Mesothelial cell of epicardium (in vitro differentiated cells): ENCODE measurements at regions not wholly inside any gene's neighbourhood (a gene's known extent, or its start where the extent isn't known, plus 50 kb on each side); places are given as distances from the start of the nearest gene placed in this dataset.
"Not testable (repeated sequence)": the region's sequence is repeated elsewhere in the genome, so short reads cannot be mapped to it uniquely, and the experiment has no call there.

Source experiments
- DNase-seq, 2 experiments: peaks; one replicate each; pipeline ENCODE4 v3.0.0; 2021; ENCODE audit warnings: low spot score in 2 of 2; ENCODE audit not compliant: unreplicated experiment in 2 of 2
- H3K27ac Mint-ChIP-seq: 2 replicates; pipeline ENCODE4 v1.8.0; 2021; ENCODE audit warnings: mixed read lengths
- H3K27me3 Mint-ChIP-seq: 2 replicates; pipeline ENCODE4 v1.8.0; 2021; ENCODE audit warnings: low read depth, mixed read lengths
- H3K36me3 Mint-ChIP-seq: 2 replicates; pipeline ENCODE4 v1.8.0; 2021; ENCODE audit warnings: mixed read lengths
- H3K4me1 Mint-ChIP-seq: 2 replicates; pipeline ENCODE4 v1.8.0; 2021; ENCODE audit warnings: mixed read lengths
- H3K4me3 Mint-ChIP-seq: 2 replicates; pipeline ENCODE4 v1.8.0; 2021; ENCODE audit warnings: mild to moderate bottlenecking, moderate library complexity, mixed read lengths
- H3K9me3 Mint-ChIP-seq: 2 replicates; pipeline ENCODE4 v1.8.0; 2021; ENCODE audit warnings: mixed read lengths
- CTCF ChIP-seq: fragments of 200-600 bp; sonication (generic); IDR thresholded peaks from one replicate; pipeline ENCODE4 v1.5.0; 2021; ENCODE audit warnings: antibody characterized with exemption; ENCODE audit not compliant: unreplicated experiment

GRCh38 chr9:108040783-108041182 lies 551.2 kb upstream of the KLF4 start:
- no peak for TF ChIP-seq CTCF
- no peak for DNase-seq
- Mint-ChIP-seq H3K27me3 (peaks cover 23% of the 10 kb centered on the region), H3K9me3 (peaks cover 18% of the 10 kb centered on the region), H3K4me3 (no peak overlapping the region), H3K4me1 (peaks cover 4% of the 10 kb centered on the region), H3K36me3 (peaks cover 4% of the 10 kb centered on the region), H3K27ac (no peak overlapping the region)

- DNase-seq: no peak
- peaks cover 12% of the 10 kb centered on the region for H3K4me1 Mint-ChIP-seq
- H3K9me3 Mint-ChIP-seq: peaks cover 17% of the 10 kb centered on the region
- no peak for TF ChIP-seq CTCF
- H3K27ac Mint-ChIP-seq: no peak overlapping the region
- no peak overlapping the region for H3K4me3 Mint-ChIP-seq
- H3K36me3 Mint-ChIP-seq: peaks cover 4% of the 10 kb centered on the region
- H3K27me3 Mint-ChIP-seq: peaks cover 23% of the 10 kb centered on the region
Observed at GRCh38 chr9:108039493-108039892, 549.9 kb upstream of the KLF4 start.

- Mint-ChIP-seq H3K4me1 (peaks cover 16% of the 10 kb centered on the region), H3K36me3 (peaks cover 4% of the 10 kb centered on the region), H3K4me3 (no peak overlapping the region), H3K27me3 (peaks cover 23% of the 10 kb centered on the region), H3K27ac (no peak overlapping the region), H3K9me3 (peaks cover 12% of the 10 kb centered on the region)
- no peak for DNase-seq
- no peak for TF ChIP-seq CTCF
Observed at GRCh38 chr9:108039012-108039411, 549.4 kb upstream of the KLF4 start.

- Mint-ChIP-seq H3K4me3 (no peak overlapping the region), H3K27ac (no peak overlapping the region), H3K9me3 (peaks cover 13% of the 10 kb centered on the region), H3K27me3 (peaks cover 24% of the 10 kb centered on the region), H3K4me1 (peaks cover 16% of the 10 kb centered on the region), H3K36me3 (peaks cover 5% of the 10 kb centered on the region)
- no peak for DNase-seq
- no peak for TF ChIP-seq CTCF
Observed at GRCh38 chr9:108035487-108035886, 545.9 kb upstream of the KLF4 start.

GRCh38 chr9:108033976-108034964 lies 544.7 kb upstream of the KLF4 start:
- DNase-seq: peak in 1 of 2 experiments; percentile 51
- Mint-ChIP-seq H3K36me3 (peaks cover 5% of the 10 kb centered on the region), H3K27ac (peak overlapping the region; percentile 19), H3K9me3 (peaks cover 13% of the 10 kb centered on the region), H3K4me1 (peaks cover 16% of the 10 kb centered on the region), H3K4me3 (no peak overlapping the region), H3K27me3 (peaks cover 24% of the 10 kb centered on the region)
- no peak for TF ChIP-seq CTCF

- H3K27ac Mint-ChIP-seq, DNase-seq, H3K4me3 Mint-ChIP-seq, H3K27me3 Mint-ChIP-seq, H3K36me3 Mint-ChIP-seq: not testable (repeated sequence)
- Mint-ChIP-seq H3K9me3 (peaks cover 13% of the 10 kb centered on the region), H3K4me1 (peaks cover 16% of the 10 kb centered on the region)
Observed at GRCh38 chr9:108032079-108032478, 542.5 kb upstream of the KLF4 start.

- not testable (repeated sequence) for DNase-seq, H3K4me3 Mint-ChIP-seq, H3K36me3 Mint-ChIP-seq, H3K27ac Mint-ChIP-seq, H3K27me3 Mint-ChIP-seq
- Mint-ChIP-seq H3K4me1 (peaks cover 16% of the 10 kb centered on the region), H3K9me3 (peaks cover 13% of the 10 kb centered on the region)
Observed at GRCh38 chr9:108031221-108031620, 541.7 kb upstream of the KLF4 start.

- not testable (repeated sequence) for H3K36me3 Mint-ChIP-seq, H3K4me3 Mint-ChIP-seq, H3K9me3 Mint-ChIP-seq, H3K27me3 Mint-ChIP-seq, DNase-seq, H3K27ac Mint-ChIP-seq, H3K4me1 Mint-ChIP-seq
Observed at GRCh38 chr9:108026718-108027117, 537.1 kb upstream of the KLF4 start.
